ENCODE measurements at regions not wholly inside any gene's neighbourhood (a gene's known extent, or its start where the extent isn't known, plus 50 kb on each side); places are given as distances from the start of the nearest gene placed in this dataset.
"Not testable (repeated sequence)": the region's sequence is repeated elsewhere in the genome, so short reads cannot be mapped to it uniquely, and the experiment has no call there.

GRCh38 chr6:19562468-19562867 lies 274.7 kb upstream of the ID4 start:
- TF ChIP-seq, protein P1, sequence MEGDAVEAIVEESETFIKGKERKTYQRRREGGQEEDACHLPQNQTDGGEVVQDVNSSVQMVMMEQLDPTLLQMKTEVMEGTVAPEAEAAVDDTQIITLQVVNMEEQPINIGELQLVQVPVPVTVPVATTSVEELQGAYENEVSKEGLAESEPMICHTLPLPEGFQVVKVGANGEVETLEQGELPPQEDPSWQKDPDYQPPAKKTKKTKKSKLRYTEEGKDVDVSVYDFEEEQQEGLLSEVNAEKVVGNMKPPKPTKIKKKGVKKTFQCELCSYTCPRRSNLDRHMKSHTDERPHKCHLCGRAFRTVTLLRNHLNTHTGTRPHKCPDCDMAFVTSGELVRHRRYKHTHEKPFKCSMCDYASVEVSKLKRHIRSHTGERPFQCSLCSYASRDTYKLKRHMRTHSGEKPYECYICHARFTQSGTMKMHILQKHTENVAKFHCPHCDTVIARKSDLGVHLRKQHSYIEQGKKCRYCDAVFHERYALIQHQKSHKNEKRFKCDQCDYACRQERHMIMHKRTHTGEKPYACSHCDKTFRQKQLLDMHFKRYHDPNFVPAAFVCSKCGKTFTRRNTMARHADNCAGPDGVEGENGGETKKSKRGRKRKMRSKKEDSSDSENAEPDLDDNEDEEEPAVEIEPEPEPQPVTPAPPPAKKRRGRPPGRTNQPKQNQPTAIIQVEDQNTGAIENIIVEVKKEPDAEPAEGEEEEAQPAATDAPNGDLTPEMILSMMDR (IDR thresholded peaks at IDR 0.05; ENCODE audit: unreplicated experiment) = no peak
- H3K4me3 Mint-ChIP-seq (ENCODE audit: unreplicated experiment) = no peak overlapping the region
- no peaks in the 10 kb centered on the region for H3K36me3 Mint-ChIP-seq (ENCODE audit: insufficient read depth, unreplicated experiment)
- ChIA-PET POLR2A (no interaction called here), CTCF (interaction anchor here (0.6 kb wide), 1 partner anchor 34 kb away, joined by 3 read pairs; no protein-coding TSS in a partner anchor)
- H3K4me1 Mint-ChIP-seq (ENCODE audit: insufficient read depth, unreplicated experiment) = no peaks in the 10 kb centered on the region
- intact Hi-C loops (cut with micrococcal nuclease) = no loop called here
- no peaks in the 10 kb centered on the region for H3K27me3 Mint-ChIP-seq (ENCODE audit: insufficient read depth, unreplicated experiment)
- DNase-seq (ENCODE audit: unreplicated experiment) = no peak
- H3K9me3 Mint-ChIP-seq (ENCODE audit: unreplicated experiment) = peaks cover 6% of the 10 kb centered on the region
- no TSS peak for BruUV-seq (replicated peaks)
- H3K27ac Mint-ChIP-seq (ENCODE audit: low read depth, unreplicated experiment) = no peak overlapping the region

DNA sequence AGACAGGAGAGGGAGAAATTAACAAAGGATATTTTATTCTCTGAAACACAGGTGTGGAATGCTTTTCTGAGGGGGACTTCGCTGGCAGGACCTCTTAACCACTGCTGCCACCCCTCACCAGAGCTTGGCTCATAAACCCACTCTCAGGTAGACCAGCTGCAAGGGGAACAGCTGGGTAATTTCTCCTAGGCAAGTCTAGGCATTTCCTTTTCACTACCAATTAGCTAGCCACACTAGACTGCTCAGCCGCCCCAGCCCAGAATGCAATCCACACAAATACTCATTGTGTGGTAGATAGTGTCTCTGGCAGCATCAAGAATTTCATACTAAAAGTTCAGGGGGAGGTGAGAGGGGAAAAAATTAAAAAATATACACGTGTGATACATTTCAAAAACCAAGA lies 267.6 kb upstream of the ID4 start:
- Mint-ChIP-seq H3K9me3 (ENCODE audit: unreplicated experiment) (peaks cover 7% of the 10 kb centered on the region), H3K27ac (ENCODE audit: low read depth, unreplicated experiment) (no peak overlapping the region), H3K4me3 (ENCODE audit: unreplicated experiment) (no peak overlapping the region), H3K4me1 (ENCODE audit: insufficient read depth, unreplicated experiment) (no peaks in the 10 kb centered on the region), H3K27me3 (ENCODE audit: insufficient read depth, unreplicated experiment) (no peaks in the 10 kb centered on the region), H3K36me3 (ENCODE audit: insufficient read depth, unreplicated experiment) (no peaks in the 10 kb centered on the region)
- ChIA-PET CTCF (no interaction called here), POLR2A (interaction anchor here (0.8 kb wide), 1 partner anchor 48 kb away, joined by 4 read pairs; no protein-coding TSS in a partner anchor)
- no peak for DNase-seq (ENCODE audit: unreplicated experiment)
- no TSS peak for BruUV-seq (replicated peaks)
- intact Hi-C loops (cut with micrococcal nuclease) = no loop called here
- TF ChIP-seq, protein P1 (IDR thresholded peaks at IDR 0.05; ENCODE audit: unreplicated experiment) = no peak

GRCh38 chr6:19571176-19571575 lies 266.0 kb upstream of the ID4 start:
- Mint-ChIP-seq H3K27ac (ENCODE audit: low read depth, unreplicated experiment) (no peak overlapping the region), H3K4me3 (ENCODE audit: unreplicated experiment) (no peak overlapping the region), H3K9me3 (ENCODE audit: unreplicated experiment) (peaks cover 7% of the 10 kb centered on the region), H3K36me3 (ENCODE audit: insufficient read depth, unreplicated experiment) (no peaks in the 10 kb centered on the region), H3K27me3 (ENCODE audit: insufficient read depth, unreplicated experiment) (no peaks in the 10 kb centered on the region), H3K4me1 (ENCODE audit: insufficient read depth, unreplicated experiment) (no peaks in the 10 kb centered on the region)
- no TSS peak for BruUV-seq (replicated peaks)
- intact Hi-C loops (cut with micrococcal nuclease) = loop anchor here (1.0 kb wide), 1 partner anchor 86 kb away; no protein-coding TSS in a partner anchor
- TF ChIP-seq, protein P1 (IDR thresholded peaks at IDR 0.05; ENCODE audit: unreplicated experiment) = no peak
- POLR2A ChIA-PET = no interaction called here
- CTCF ChIA-PET = no interaction called here
- no peak for DNase-seq (ENCODE audit: unreplicated experiment)

DNA sequence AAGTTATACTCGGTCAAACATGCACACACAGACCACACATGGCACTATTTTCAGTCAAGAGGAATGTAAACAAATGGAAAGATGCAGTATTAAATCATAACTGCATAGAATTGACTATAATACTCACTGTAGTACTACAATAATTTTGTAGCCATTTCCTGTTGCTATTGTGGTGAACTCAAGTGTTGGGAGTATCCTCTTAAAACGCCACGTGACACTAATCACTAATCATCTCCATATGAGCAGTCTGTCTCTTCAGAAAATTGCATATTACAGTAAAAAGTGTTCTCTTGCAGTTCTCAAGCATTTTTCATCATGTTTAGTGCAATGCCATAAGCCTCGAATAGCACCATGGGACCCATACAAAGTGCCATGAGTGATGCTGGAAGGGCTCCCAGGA lies 258.7 kb upstream of the ID4 start:
- DNase-seq (ENCODE audit: unreplicated experiment) = no peak
- no peaks in the 10 kb centered on the region for H3K27me3 Mint-ChIP-seq (ENCODE audit: insufficient read depth, unreplicated experiment)
- ChIA-PET CTCF (no interaction called here), POLR2A (no interaction called here)
- H3K27ac Mint-ChIP-seq (ENCODE audit: low read depth, unreplicated experiment) = no peak overlapping the region
- H3K9me3 Mint-ChIP-seq (ENCODE audit: unreplicated experiment) = peaks cover 7% of the 10 kb centered on the region
- H3K4me3 Mint-ChIP-seq (ENCODE audit: unreplicated experiment) = no peak overlapping the region
- intact Hi-C loops (cut with micrococcal nuclease) = no loop called here
- peaks cover 4% of the 10 kb centered on the region for H3K36me3 Mint-ChIP-seq (ENCODE audit: insufficient read depth, unreplicated experiment)
- no TSS peak for BruUV-seq (replicated peaks)
- TF ChIP-seq, protein P1 (IDR thresholded peaks at IDR 0.05; ENCODE audit: unreplicated experiment) = no peak
- H3K4me1 Mint-ChIP-seq (ENCODE audit: insufficient read depth, unreplicated experiment) = no peaks in the 10 kb centered on the region

- intact Hi-C loops (cut with micrococcal nuclease); BruUV-seq (replicated peaks): not testable (repeated sequence)
These were observed 253.0 kb upstream of the ID4 start for GRCh38 chr6:19584207-19584606.

More at GRCh38 chr6:19584207-19584606, 253.0 kb upstream of the ID4 start:
- CTCF ChIA-PET; POLR2A ChIA-PET; H3K27me3 Mint-ChIP-seq (ENCODE audit: insufficient read depth, unreplicated experiment); DNase-seq (ENCODE audit: unreplicated experiment); H3K36me3 Mint-ChIP-seq (ENCODE audit: insufficient read depth, unreplicated experiment); H3K9me3 Mint-ChIP-seq (ENCODE audit: unreplicated experiment); H3K4me3 Mint-ChIP-seq (ENCODE audit: unreplicated experiment); H3K4me1 Mint-ChIP-seq (ENCODE audit: insufficient read depth, unreplicated experiment); H3K27ac Mint-ChIP-seq (ENCODE audit: low read depth, unreplicated experiment): not testable (repeated sequence)

Measured in MCF 10A (cell line).